ENCODE measurements at regions not wholly inside any gene's neighbourhood (a gene's known extent, or its start where the extent isn't known, plus 50 kb on each side); places are given as distances from the start of the nearest gene placed in this dataset.

DNA sequence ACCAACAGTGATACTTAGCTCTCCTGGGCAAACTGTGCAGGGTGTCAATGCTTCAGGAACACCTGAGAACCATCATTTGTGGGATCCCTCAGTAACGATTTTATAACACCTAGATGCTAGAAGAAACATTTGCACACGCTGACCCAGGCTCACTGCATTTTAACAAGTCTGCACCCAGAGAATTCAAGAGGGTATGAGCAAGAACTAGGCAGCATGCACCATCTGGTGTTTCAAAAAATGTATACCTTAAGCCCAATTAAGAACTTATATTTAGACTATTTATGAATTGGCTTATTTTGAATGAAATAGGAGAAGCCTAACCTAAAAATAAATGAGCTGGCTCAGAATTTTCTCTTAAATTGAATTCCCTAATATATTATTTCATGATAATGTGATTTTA lies 400.5 kb downstream of the GPATCH2 start:
- TF ChIP-seq POLR2AphosphoS5 (IDR thresholded peaks at IDR 0.05; ENCODE audit: low read depth, low read length), result no peak
- no peak for TF ChIP-seq PAX5 (IDR thresholded peaks at IDR 0.05; ENCODE audit: insufficient read depth, low read length, severe bottlenecking)
- no peak for TF ChIP-seq SPI1 (IDR thresholded peaks at IDR 0.05; ENCODE audit: low read depth, low read length)
- TF ChIP-seq POLR2A (IDR thresholded peaks at IDR 0.05; ENCODE audit: low read depth, low read length), result no peak

Measured in GM12891 (cell line).